Esophagus muscularis mucosa (tissue), 4 donors: ENCODE measurements at regions not wholly inside any gene's neighbourhood (a gene's known extent, or its start where the extent isn't known, plus 50 kb on each side); places are given as distances from the start of the nearest gene placed in this dataset.

Experiments
- DNase-seq: peaks from one replicate; pipeline ENCODE4 v3.0.0-alpha.2; 2017; ENCODE audit errors: extremely low spot score
- H3K27ac ChIP-seq, 4 donors: fragments of 200-600 bp; sonication (generic); replicated peaks in 1 of 4; 1 replicate in 3 of 4; 2 replicates in 1 of 4; pipeline ENCODE4 v1.5.1; 2016 to 2019; ENCODE audit warnings: mild to moderate bottlenecking in 1 of 4
- H3K27me3 ChIP-seq, 4 donors: fragments of 200-600 bp; sonication (generic); one replicate each; pipeline versions ENCODE4 v1.5.1 to v1.6.0; 2016 to 2019
- H3K36me3 ChIP-seq, 4 donors: fragments of 200-600 bp; sonication (generic); one replicate each; pipeline ENCODE4 v1.5.1; 2016 to 2019
- H3K4me1 ChIP-seq, 4 donors: fragments of 200-600 bp; sonication (generic); one replicate each; pipeline ENCODE4 v1.5.1; 2016 to 2019
- H3K4me3 ChIP-seq, 4 donors: fragments of 200-600 bp; sonication (generic); 1 replicate in 2 of 4; 2 replicates in 2 of 4; pipeline ENCODE4 v1.5.1; 2016 to 2019; ENCODE audit warnings: mild to moderate bottlenecking in 4 of 4, moderate library complexity in 1 of 4
- H3K9me3 ChIP-seq, 4 donors: fragments of 200-600 bp; sonication (generic); 1 replicate in 3 of 4; 2 replicates in 1 of 4; pipeline ENCODE4 v1.5.1; 2016 to 2019
- CTCF ChIP-seq, 3 experiments: fragments of 200-600 bp in 2 of 3; fragments of 450-650 bp in 1 of 3; sonication (generic) in 2 of 3; IDR thresholded peaks; one replicate each; pipeline ENCODE4 v1.5.1; 2017 to 2019; ENCODE audit warnings: antibody characterized with exemption in 3 of 3, mild to moderate bottlenecking in 2 of 3, moderate library complexity in 1 of 3
- EP300 ChIP-seq: sonication (generic); formaldehyde crosslinking; IDR thresholded peaks from one replicate; pipeline ENCODE4 v1.6.1; 2017; ENCODE audit warnings: antibody characterized with exemption
- POLR2A ChIP-seq: fragments of 450-650 bp; IDR thresholded peaks from one replicate; pipeline ENCODE4 v1.6.1; 2017; ENCODE audit warnings: antibody characterized with exemption, moderate library complexity, mild to moderate bottlenecking, low read depth
- POLR2AphosphoS5 ChIP-seq, 2 donors: sonication (generic); formaldehyde crosslinking; IDR thresholded peaks; one replicate each; pipeline ENCODE4 v1.6.1; 2017; ENCODE audit warnings: antibody characterized with exemption in 2 of 2
- WGBS: methylation state at CpG from one replicate; pipeline ENCODE4 v1.1.5; 2018; 5-methylcytosine and 5-hydroxymethylcytosine counted together
- intact Hi-C: fragments of 100-400 bp; cut with DNase I; formaldehyde crosslinking; loops from one replicate; pipeline ENCODE4 v1.15.1; 2023

GRCh38 chr9:84121991-84122523, 141.5 kb downstream of the RMI1 start:
- Histone ChIP-seq H3K27me3 (no peaks in the 10 kb centered on the region), H3K27ac (no peak overlapping the region), H3K9me3 (no peaks in the 10 kb centered on the region), H3K36me3 (no peaks in the 10 kb centered on the region), H3K4me1 (peaks cover 0 to 8% (median 3%) of the 10 kb centered on the region in 4 donors), H3K4me3 (no peak overlapping the region)
- intact Hi-C loops: no loop called here
- TF ChIP-seq POLR2AphosphoS5 (IDR thresholded peaks at IDR 0.05) (no peak), POLR2A (no peak), CTCF (IDR thresholded peaks at IDR 0.05) (no peak), EP300 (no peak)
- 32% methylated on average over 1 of the region's 1 CpG for WGBS
- DNase-seq: no peak

GRCh38 chr9:84122572-84122971, 142.0 kb downstream of the RMI1 start:
- intact Hi-C loops: no loop called here
- H3K4me1 ChIP-seq: peaks cover 0 to 8% (median 3%) of the 10 kb centered on the region in 4 donors
- H3K27ac ChIP-seq: no peak overlapping the region
- 76% methylated on average over 1 of the region's 1 CpG for WGBS
- no peak for TF ChIP-seq EP300
- TF ChIP-seq POLR2AphosphoS5 (IDR thresholded peaks at IDR 0.05): no peak
- TF ChIP-seq CTCF (IDR thresholded peaks at IDR 0.05): no peak
- TF ChIP-seq POLR2A: no peak
- H3K36me3 ChIP-seq: no peaks in the 10 kb centered on the region
- no peaks in the 10 kb centered on the region for H3K27me3 ChIP-seq
- DNase-seq: no peak
- no peaks in the 10 kb centered on the region for H3K9me3 ChIP-seq
- no peak overlapping the region for H3K4me3 ChIP-seq

- H3K36me3 ChIP-seq: no peaks in the 10 kb centered on the region
- intact Hi-C loops: no loop called here
- H3K27ac ChIP-seq: no peak overlapping the region
- WGBS: 78% methylated on average over 3 of the region's 3 CpGs
- no peak for TF ChIP-seq EP300
- no peak for TF ChIP-seq CTCF (IDR thresholded peaks at IDR 0.05)
- H3K9me3 ChIP-seq: no peaks in the 10 kb centered on the region
- H3K4me3 ChIP-seq: no peak overlapping the region
- H3K4me1 ChIP-seq: peaks cover 0 to 8% (median 3%) of the 10 kb centered on the region in 4 donors
- no peaks in the 10 kb centered on the region for H3K27me3 ChIP-seq
- DNase-seq: no peak
These were observed 143.2 kb downstream of the RMI1 start for GRCh38 chr9:84123648-84124406.

GRCh38 chr9:84125046-84125445, 144.4 kb downstream of the RMI1 start:
- no peak overlapping the region for H3K4me3 ChIP-seq
- intact Hi-C loops: no loop called here
- no peak for DNase-seq

GRCh38 chr9:84129529-84129928, 148.9 kb downstream of the RMI1 start:
- no peak for DNase-seq

More at GRCh38 chr9:84125046-84125445, 144.4 kb downstream of the RMI1 start:
- Histone ChIP-seq H3K27ac (no peak overlapping the region), H3K36me3 (no peaks in the 10 kb centered on the region), H3K4me1 (peaks cover 0 to 8% (median 3%) of the 10 kb centered on the region in 4 donors), H3K9me3 (no peaks in the 10 kb centered on the region), H3K27me3 (no peaks in the 10 kb centered on the region)
- WGBS: 100% methylated on average over 2 of the region's 2 CpGs
- no peak for TF ChIP-seq POLR2A

More at GRCh38 chr9:84129529-84129928, 148.9 kb downstream of the RMI1 start:
- H3K4me3 ChIP-seq: no peak overlapping the region
- no peak overlapping the region for H3K27ac ChIP-seq
- WGBS: 65% methylated on average over 5 of the region's 5 CpGs
- no peak for TF ChIP-seq EP300
- TF ChIP-seq POLR2A: no peak
- no peak for TF ChIP-seq CTCF (IDR thresholded peaks at IDR 0.05)
- TF ChIP-seq POLR2AphosphoS5 (IDR thresholded peaks at IDR 0.05): no peak
- no peaks in the 10 kb centered on the region for H3K9me3 ChIP-seq
- no peaks in the 10 kb centered on the region for H3K4me1 ChIP-seq
- H3K36me3 ChIP-seq: no peaks in the 10 kb centered on the region
- no peaks in the 10 kb centered on the region for H3K27me3 ChIP-seq
- intact Hi-C loops: no loop called here
